ENCODE measurements at regions not wholly inside any gene's neighbourhood (a gene's known extent, or its start where the extent isn't known, plus 50 kb on each side); places are given as distances from the start of the nearest gene placed in this dataset.

DNA sequence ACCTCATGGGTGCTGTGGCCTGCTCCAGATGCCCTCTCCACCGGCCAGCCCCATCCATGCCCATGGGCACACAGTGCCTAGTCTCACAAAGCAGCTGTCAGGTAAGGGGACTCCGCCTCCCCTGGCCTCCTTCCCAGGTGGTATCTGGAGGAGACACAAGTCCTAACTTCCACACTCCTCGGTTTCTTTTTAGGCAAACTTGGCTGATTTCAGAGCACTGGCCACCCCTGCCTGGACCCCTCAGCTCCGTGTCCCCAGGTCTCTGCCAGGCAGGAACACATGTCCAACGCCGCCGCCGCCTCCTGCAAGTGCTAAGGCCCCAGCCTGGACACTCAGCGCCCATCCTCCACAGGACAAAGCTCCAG lies 324.1 kb upstream of the DIO3 start:
- intact Hi-C loops (cut with micrococcal nuclease) = loop anchor here (2.0 kb wide), 1 partner anchor 386 kb away; no protein-coding TSS in a partner anchor

GRCh38 chr14:101239065-101239464 lies 322.2 kb upstream of the DIO3 start:
- intact Hi-C loops (cut with micrococcal nuclease) = no loop called here

DNA sequence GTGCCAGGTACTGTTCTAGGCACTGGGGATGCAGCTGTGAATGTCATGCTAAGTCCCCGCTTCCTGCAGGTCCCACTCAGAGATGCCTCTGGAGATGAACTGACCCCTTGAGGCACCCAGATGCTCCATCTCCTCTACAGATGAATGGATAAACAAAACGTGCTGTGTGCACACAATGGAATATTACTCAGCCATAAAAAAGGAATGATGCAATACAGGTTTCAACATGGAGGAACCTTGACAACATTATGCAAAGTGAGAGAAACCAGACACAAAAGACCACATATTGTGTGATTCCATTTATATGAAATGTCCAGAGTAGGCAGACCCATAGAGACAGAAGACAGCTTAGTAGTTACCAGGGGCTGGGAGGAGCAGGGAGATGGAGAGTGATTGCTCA lies 320.1 kb upstream of the DIO3 start:
- intact Hi-C loops (cut with micrococcal nuclease) = no loop called here

- intact Hi-C loops (cut with micrococcal nuclease) = no loop called here
These were observed 319.5 kb upstream of the DIO3 start for GRCh38 chr14:101241807-101242278.

DNA sequence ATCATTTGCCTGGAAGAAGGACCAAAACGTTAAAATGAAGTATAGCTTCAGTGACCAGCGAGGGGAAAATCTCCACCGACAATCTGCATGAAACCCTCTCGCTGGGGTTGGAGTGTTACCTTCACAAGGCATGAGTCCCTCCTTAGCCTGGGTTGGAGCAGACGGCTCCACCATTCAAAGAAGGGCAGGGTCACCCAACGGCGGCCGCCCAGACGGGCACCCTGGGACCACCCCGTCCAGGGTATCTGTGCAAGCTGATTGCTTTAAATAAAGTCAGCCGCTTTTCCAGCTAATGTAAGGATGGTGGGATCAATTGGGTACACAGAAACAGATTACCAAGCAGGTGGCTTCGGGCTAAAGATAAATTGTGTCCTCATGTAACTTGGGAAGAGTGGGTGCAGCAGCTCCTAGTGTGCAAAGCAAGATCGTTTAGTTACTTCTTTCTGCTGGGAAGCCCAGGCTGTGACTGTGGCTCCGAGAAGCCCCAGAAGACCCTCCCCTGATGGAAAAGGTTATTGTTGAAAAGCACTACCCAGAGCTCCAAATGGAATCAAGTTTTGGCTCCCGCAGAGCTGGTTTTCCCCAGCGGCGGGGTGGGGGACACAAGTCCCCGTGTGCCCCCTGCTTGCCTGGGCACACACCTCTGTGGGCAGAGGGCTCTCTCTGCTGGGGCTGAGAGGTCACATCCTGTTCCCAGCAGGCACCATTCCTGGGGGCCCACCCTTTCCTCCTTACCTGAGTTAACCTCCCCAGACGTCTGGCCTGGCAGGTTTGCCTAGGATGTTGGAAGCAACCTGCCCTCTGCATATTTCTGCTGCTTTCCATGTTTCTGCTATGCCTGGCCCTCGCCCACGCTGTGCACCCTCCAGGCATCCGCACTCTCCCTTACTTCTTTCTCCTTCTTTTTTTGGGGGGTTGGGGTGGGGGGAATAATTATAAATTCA lies 318.6 kb upstream of the DIO3 start:
- intact Hi-C loops (cut with micrococcal nuclease) = no loop called here

DNA sequence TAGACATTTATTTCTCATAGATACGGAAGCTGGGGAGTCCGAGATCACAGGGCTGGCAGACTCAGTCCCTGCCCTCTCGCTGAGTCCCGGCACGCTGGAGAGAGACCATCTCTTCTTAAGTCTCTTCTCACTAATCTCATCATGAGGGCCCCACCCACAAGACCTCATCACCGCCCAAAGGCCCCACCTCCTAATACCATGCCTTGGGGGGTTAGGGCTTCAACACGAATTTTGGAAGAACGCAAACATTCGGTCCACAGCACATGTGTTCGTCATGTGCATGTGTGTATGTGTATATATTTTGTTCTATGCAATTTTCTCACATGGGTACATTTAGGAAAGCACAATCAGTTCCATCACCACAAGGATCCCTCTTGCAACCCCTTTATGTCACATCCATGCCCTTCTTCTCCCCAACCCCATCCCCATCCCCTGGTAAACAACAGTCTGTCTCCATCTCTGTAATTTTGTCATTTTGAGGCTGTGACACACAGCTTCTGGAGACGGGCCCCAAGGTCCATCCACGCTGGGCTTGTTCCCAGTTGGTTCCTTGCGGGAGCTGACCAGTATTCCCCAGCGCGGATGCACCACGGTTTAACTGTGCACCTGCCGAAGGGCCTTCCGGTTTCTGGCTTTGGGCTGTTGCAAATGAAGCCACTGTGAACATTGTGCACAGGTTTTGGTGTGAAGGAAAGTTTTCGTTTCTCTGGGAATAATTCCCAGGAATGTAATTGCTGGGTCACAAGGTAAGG lies 317.5 kb upstream of the DIO3 start:
- intact Hi-C loops (cut with micrococcal nuclease) = no loop called here

- intact Hi-C loops (cut with micrococcal nuclease) = no loop called here
These were observed 314.1 kb upstream of the DIO3 start for GRCh38 chr14:101246894-101247841.

DNA sequence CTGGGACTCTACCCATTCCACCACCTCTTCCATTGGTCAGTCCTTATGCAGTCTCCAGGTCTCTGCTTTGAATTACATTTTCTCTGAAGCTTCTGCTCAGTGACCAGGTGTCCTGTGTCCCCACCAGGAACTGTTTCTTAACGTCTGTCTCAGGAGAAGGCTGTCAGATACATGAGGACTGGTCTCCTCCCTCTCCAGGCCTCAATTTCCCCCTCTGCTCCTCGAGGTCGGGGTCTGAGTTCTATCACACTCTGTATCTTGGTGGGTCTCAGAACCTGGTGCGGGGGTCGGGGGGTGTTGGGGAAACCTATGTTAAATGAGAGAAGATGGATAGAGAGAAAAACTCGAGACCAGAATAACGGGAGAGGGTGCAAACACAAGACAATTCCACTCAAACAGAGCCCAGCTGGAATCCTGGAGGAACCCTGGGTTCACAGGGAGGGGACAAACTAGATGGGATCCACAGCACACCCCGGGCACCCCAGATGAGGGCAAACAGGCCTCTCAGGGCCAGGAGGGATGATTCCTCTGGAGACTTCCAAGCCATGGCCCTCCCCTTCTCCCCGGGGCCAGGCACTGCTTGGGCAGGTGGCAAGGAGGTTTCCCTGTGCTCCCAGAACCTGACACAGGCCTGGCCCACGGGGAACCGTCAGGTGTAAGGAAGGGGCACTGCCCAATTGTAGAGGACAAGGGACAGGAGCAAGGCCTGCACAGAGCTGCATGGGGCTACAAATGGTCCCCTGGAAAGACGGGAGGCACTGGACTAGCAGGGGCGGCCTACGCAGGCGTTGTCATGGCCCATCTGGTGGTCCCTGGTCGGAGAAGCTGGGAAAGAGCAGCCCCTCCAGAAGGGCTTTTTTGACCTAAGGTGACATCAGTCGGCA lies 313.2 kb upstream of the DIO3 start:
- intact Hi-C loops (cut with micrococcal nuclease) = no loop called here

DNA sequence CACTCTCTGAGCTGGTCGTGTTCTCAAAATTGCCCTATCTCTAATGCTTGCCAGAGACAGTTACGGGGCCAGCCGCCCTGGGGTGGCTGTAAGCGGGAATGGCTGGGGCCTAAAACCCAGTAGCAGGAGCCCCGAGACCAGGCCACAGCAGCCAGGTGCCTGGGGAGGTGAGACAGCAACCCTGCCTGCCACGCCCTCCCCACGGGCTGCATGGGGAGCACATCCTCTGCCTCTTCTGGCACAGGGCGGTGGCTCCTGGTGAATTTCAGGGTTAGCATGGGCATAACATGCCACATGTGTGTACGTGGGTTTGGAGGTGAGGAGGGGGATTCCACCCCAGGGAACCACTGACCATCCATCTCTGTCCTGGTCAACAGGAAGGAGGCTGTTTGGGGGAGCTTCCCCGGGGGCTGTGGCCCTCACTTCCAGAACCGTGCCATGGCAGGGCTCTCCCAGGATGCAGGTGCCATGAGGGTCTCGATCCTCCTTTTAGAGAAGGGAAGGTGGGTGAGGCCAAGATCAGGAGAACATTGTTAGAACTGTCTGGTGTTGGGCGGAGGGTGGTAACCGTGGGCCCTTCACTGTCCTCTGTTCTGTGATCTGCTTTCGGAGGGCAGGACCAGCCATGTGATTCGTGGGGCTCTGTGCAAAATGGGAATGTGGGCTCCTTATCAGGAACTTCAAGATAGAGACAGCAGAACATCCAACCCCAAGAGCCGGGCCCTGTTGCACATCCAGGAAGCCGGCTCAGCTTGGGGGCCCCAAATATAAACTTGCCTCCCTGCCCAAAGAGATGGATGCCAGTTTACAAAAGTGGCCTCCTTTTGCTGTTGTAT lies 312.2 kb upstream of the DIO3 start:
- intact Hi-C loops (cut with micrococcal nuclease) = no loop called here

GRCh38 chr14:101249676-101250036 lies 311.6 kb upstream of the DIO3 start:
- intact Hi-C loops (cut with micrococcal nuclease) = no loop called here

DNA sequence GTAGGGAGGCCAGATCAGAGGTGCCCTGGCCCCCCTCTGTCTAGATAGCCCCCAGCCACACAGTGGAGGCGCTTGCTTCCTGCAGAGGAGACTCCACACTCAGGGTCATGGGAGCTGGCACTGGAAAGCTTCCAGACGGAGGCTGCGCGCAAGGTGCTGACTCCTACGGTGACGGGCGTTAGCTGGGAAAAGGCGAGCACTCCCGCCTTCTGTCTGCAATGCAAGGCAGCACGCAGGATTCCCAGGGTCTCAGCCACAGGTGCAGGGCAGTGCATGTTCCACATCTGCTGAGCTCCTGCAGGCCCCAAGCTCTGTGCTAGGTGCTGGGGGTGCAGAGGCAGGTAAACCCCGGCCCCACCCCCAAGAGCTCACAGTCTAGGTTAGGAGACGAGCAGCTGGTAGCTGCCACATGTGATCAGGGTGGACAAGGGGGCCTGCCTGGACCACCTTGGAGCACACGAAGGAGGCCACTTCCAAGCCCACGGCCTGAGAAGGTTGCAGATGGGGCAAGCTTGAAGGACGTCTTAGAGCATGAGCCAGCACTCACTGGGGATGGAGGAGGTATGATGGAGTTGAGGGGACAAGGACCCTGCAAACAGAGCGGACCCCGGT lies 310.9 kb upstream of the DIO3 start:
- intact Hi-C loops (cut with micrococcal nuclease) = no loop called here

- intact Hi-C loops (cut with micrococcal nuclease) = no loop called here
These were observed 310.1 kb upstream of the DIO3 start for GRCh38 chr14:101250948-101251811.

DNA sequence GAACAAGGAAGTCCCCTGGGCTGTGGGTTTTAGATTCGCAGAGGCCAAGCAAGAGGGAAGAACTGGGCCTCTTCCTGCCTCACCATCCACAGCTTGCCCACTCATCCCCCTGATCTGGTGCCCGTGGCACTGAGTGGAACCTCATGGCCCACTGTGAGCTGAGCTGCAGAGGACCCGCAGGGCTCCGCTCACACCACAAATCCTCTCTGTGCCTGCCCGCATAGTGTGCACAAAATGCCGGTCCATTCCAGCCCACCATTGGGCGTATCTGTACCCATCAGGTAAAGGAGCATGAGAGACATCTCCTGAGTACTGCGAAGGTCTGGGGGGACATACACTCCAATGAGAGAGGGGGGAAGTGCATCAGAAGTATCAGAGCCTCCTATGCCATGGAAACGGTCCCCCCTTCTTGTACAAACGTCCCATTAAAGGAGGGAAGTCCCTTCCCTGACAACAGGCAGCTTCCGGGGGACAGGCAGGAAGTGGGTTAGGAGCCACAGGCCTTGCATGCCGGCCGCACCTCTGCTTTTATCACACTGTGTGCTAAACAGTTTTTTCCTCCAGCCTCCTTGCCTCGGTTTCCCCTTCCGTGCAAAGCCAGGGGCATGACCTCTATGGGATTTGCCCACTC lies 309.4 kb upstream of the DIO3 start:
- intact Hi-C loops (cut with micrococcal nuclease) = no loop called here

GRCh38 chr14:101252443-101253214 lies 308.7 kb upstream of the DIO3 start:
- intact Hi-C loops (cut with micrococcal nuclease) = no loop called here

GRCh38 chr14:101253948-101254347 lies 307.3 kb upstream of the DIO3 start:
- intact Hi-C loops (cut with micrococcal nuclease) = no loop called here

DNA sequence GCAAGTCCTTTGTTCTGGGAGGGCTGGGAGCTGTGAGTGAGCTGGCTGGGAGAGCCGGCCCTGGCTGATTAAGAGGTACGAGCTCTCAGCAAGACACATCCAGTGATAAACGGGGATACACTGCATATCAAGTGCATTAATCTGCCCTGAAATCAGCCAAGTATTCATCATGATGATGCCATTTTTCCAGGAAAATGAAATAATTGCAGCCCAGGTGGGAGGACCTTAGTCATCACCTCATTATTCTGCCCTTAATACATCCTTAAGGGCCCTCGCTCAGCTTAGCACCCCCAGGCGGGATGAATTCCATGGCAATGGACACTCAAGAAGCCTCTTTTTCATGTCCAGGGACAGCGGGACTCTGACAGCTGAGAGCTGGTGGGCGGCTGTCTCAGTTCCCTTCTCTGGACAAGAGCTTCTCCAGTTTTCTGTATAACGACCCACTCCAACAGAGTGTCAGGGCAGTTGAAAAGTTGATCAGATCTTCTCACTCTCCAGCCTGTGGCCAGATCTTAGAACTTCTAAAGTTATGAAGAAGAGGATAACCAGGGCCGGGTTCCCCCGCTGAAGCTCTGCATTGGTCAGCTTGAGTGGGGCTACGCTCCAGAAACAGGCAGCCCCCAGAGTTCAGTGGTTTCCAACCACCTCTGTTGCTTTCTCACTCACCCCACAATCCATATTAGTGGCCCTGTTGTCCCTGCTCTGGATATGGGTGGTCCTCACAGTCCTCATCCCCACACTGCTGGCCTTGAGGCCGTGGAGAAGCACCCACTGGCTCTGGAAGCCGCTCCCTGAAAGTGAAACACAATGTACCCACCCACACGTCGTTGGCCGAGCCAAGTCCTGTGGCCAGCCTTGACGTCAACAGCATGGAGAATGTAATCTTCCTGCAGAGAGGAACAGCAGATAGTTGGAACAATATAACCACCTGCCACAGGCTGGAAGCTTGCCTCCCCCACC lies 306.2 kb upstream of the DIO3 start:
- intact Hi-C loops (cut with micrococcal nuclease) = no loop called here

Data from T-helper 1 cell treated with Interleukin-12 subunit alpha and Interleukin-12 subunit beta and Interleukin-4 antibody, amounts not matched to agents 30 ng/mL and 1 ng/mL, for 36 hours (primary cell).